ENCODE measurements at regions not wholly inside any gene's neighbourhood (a gene's known extent, or its start where the extent isn't known, plus 50 kb on each side); places are given as distances from the start of the nearest gene placed in this dataset.

- no peaks in the 10 kb centered on the region for H3K36me3 ChIP-seq (ENCODE audit: control insufficient read depth, insufficient read depth, low read length)
- TF ChIP-seq CTCF (IDR thresholded peaks at IDR 0.05; ENCODE audit: insufficient read depth, low read length, poor library complexity, severe bottlenecking) = no peak
- H3K4me3 ChIP-seq (ENCODE audit: low read depth, low read length) = no peak overlapping the region
- no peak for DNase-seq (ENCODE audit: low read depth)
- H3K27me3 ChIP-seq (ENCODE audit: control insufficient read depth, insufficient read depth, low read length) = no peaks in the 10 kb centered on the region
Observed at GRCh38 chr3:162168715-162169114, 672.1 kb downstream of the OTOL1 start.

GRCh38 chr3:162170581-162170980 lies 674.0 kb downstream of the OTOL1 start:
- H3K4me3 ChIP-seq (ENCODE audit: low read depth, low read length) = no peak overlapping the region
- TF ChIP-seq CTCF (IDR thresholded peaks at IDR 0.05; ENCODE audit: insufficient read depth, low read length, poor library complexity, severe bottlenecking) = no peak
- DNase-seq (ENCODE audit: low read depth) = peak; percentile 7

GRCh38 chr3:162171970-162172369 lies 675.4 kb downstream of the OTOL1 start:
- no peaks in the 10 kb centered on the region for H3K27me3 ChIP-seq (ENCODE audit: control insufficient read depth, insufficient read depth, low read length)
- no peak for TF ChIP-seq CTCF (IDR thresholded peaks at IDR 0.05; ENCODE audit: insufficient read depth, low read length, poor library complexity, severe bottlenecking)
- H3K4me3 ChIP-seq (ENCODE audit: low read depth, low read length) = no peak overlapping the region
- DNase-seq (ENCODE audit: low read depth) = no peak
- no peaks in the 10 kb centered on the region for H3K36me3 ChIP-seq (ENCODE audit: control insufficient read depth, insufficient read depth, low read length)

More at GRCh38 chr3:162170581-162170980, 674.0 kb downstream of the OTOL1 start:
- Histone ChIP-seq H3K36me3 (ENCODE audit: control insufficient read depth, insufficient read depth, low read length) (no peaks in the 10 kb centered on the region), H3K27me3 (ENCODE audit: control insufficient read depth, insufficient read depth, low read length) (no peaks in the 10 kb centered on the region)

- DNase-seq (ENCODE audit: low read depth) = no peak
- no peak for TF ChIP-seq CTCF (IDR thresholded peaks at IDR 0.05; ENCODE audit: insufficient read depth, low read length, poor library complexity, severe bottlenecking)
- no peak overlapping the region for H3K4me3 ChIP-seq (ENCODE audit: low read depth, low read length)
- no peaks in the 10 kb centered on the region for H3K36me3 ChIP-seq (ENCODE audit: control insufficient read depth, insufficient read depth, low read length)
- no peaks in the 10 kb centered on the region for H3K27me3 ChIP-seq (ENCODE audit: control insufficient read depth, insufficient read depth, low read length)
Observed at GRCh38 chr3:162175145-162175544, 678.5 kb downstream of the OTOL1 start.

- no peak for DNase-seq (ENCODE audit: low read depth)
- Histone ChIP-seq H3K4me3 (ENCODE audit: low read depth, low read length) (no peak overlapping the region), H3K27me3 (ENCODE audit: control insufficient read depth, insufficient read depth, low read length) (no peaks in the 10 kb centered on the region), H3K36me3 (ENCODE audit: control insufficient read depth, insufficient read depth, low read length) (no peaks in the 10 kb centered on the region)
- TF ChIP-seq CTCF (IDR thresholded peaks at IDR 0.05; ENCODE audit: insufficient read depth, low read length, poor library complexity, severe bottlenecking) = no peak
Observed at GRCh38 chr3:162175878-162176277, 679.3 kb downstream of the OTOL1 start.

GRCh38 chr3:162183440-162183839 lies 686.8 kb downstream of the OTOL1 start:
- Histone ChIP-seq H3K4me3 (ENCODE audit: low read depth, low read length) (no peak overlapping the region), H3K27me3 (ENCODE audit: control insufficient read depth, insufficient read depth, low read length) (no peaks in the 10 kb centered on the region), H3K36me3 (ENCODE audit: control insufficient read depth, insufficient read depth, low read length) (no peaks in the 10 kb centered on the region)
- no peak for DNase-seq (ENCODE audit: low read depth)
- no peak for TF ChIP-seq CTCF (IDR thresholded peaks at IDR 0.05; ENCODE audit: insufficient read depth, low read length, poor library complexity, severe bottlenecking)
